KMS-11 (cell line): ENCODE measurements at regions not wholly inside any gene's neighbourhood (a gene's known extent, or its start where the extent isn't known, plus 50 kb on each side); places are given as distances from the start of the nearest gene placed in this dataset.

Experiments
- H2AFZ ChIP-seq: fragments of 200-600 bp; sonication (generic); 2 replicates; pipeline ENCODE4 v1.6.1; 2016; ENCODE audit warnings: antibody characterized with exemption, mixed run types, low read depth
- H3K27ac ChIP-seq: fragments of 200-600 bp; sonication (generic); 2 replicates; pipeline ENCODE4 v1.6.1; 2016; ENCODE audit warnings: mild to moderate bottlenecking, mixed run types
- H3K27me3 ChIP-seq: fragments of 200-600 bp; sonication (generic); 2 replicates; pipeline ENCODE4 v1.6.1; 2017; ENCODE audit warnings: mild to moderate bottlenecking, low read depth, mixed run types, moderate library complexity; ENCODE audit not compliant: insufficient read depth
- H3K36me3 ChIP-seq: fragments of 200-600 bp; sonication (generic); 2 replicates; pipeline ENCODE4 v1.6.1; 2017; ENCODE audit warnings: mild to moderate bottlenecking, mixed run types; ENCODE audit not compliant: insufficient read depth
- H3K4me1 ChIP-seq: fragments of 200-600 bp; sonication (generic); 2 replicates; pipeline ENCODE4 v1.6.1; 2016; ENCODE audit warnings: mild to moderate bottlenecking, low read depth, mixed run types; ENCODE audit not compliant: poor library complexity, severe bottlenecking
- H3K4me2 ChIP-seq: fragments of 200-600 bp; sonication (generic); 2 replicates; pipeline ENCODE4 v1.7.0; 2016; ENCODE audit warnings: mild to moderate bottlenecking, mixed run types
- H3K4me3 ChIP-seq: fragments of 200-600 bp; sonication (generic); IDR thresholded peaks from 2 replicates; pipeline ENCODE4 v1.6.1; 2017; ENCODE audit warnings: low read depth, low read length, mixed read lengths; ENCODE audit not compliant: insufficient read depth
- H3K79me2 ChIP-seq: fragments of 200-600 bp; sonication (generic); 2 replicates; pipeline ENCODE4 v1.6.1; 2016; ENCODE audit warnings: low read depth, mixed run types; ENCODE audit not compliant: insufficient read depth
- H3K9ac ChIP-seq: fragments of 200-600 bp; sonication (generic); 2 replicates; pipeline ENCODE4 v1.6.1; 2016; ENCODE audit warnings: mild to moderate bottlenecking, mixed run types
- H4K20me1 ChIP-seq: fragments of 200-600 bp; sonication (generic); 2 replicates; pipeline ENCODE4 v1.6.1; 2016; ENCODE audit warnings: mild to moderate bottlenecking, mixed run types; ENCODE audit not compliant: insufficient read depth
- TF ChIP-seq, protein P1 (sequence below): fragments of 200-600 bp; sonication (generic); conservative IDR thresholded peaks from 2 replicates; pipeline ENCODE4 v1.6.1; 2017; ENCODE audit warnings: low read depth, mild to moderate bottlenecking, antibody characterized with exemption, low read length, moderate library complexity, mixed read lengths

DNA sequence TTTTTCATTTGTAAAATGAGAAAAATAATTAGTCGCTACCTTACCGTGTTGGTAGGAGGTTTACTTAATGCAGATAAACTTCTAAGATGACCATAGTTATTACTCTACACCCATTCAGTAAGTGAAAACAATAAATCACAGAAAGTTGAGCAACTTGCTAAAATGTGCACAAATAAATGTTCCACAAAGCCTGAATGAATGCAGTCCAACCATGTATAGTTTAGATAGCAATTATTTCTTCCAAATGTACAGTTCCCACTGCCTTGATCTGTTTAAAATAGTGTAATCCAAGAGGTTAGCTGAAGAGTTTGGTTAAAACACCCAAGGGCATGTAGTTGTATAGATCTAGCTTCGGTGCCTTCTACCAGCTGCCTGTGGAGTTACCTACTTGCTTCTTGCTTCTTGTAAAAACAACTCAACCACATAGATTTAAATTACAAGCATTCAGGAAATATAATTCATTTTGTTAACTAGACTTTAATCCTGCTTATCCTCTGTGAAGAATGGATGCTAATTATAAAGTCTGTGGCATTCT, 106.3 kb upstream of the CARD18 start:
- no peak overlapping the region for H3K9ac ChIP-seq
- H3K27me3 ChIP-seq = no peaks in the 10 kb centered on the region
- no peaks in the 10 kb centered on the region for H3K79me2 ChIP-seq
- TF ChIP-seq, protein P1, sequence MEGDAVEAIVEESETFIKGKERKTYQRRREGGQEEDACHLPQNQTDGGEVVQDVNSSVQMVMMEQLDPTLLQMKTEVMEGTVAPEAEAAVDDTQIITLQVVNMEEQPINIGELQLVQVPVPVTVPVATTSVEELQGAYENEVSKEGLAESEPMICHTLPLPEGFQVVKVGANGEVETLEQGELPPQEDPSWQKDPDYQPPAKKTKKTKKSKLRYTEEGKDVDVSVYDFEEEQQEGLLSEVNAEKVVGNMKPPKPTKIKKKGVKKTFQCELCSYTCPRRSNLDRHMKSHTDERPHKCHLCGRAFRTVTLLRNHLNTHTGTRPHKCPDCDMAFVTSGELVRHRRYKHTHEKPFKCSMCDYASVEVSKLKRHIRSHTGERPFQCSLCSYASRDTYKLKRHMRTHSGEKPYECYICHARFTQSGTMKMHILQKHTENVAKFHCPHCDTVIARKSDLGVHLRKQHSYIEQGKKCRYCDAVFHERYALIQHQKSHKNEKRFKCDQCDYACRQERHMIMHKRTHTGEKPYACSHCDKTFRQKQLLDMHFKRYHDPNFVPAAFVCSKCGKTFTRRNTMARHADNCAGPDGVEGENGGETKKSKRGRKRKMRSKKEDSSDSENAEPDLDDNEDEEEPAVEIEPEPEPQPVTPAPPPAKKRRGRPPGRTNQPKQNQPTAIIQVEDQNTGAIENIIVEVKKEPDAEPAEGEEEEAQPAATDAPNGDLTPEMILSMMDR = no peak
- no peak overlapping the region for H2AFZ ChIP-seq
- no peak overlapping the region for H3K4me2 ChIP-seq
- no peaks in the 10 kb centered on the region for H3K4me1 ChIP-seq
- no peaks in the 10 kb centered on the region for H4K20me1 ChIP-seq
- no peaks in the 10 kb centered on the region for H3K36me3 ChIP-seq
- no peak overlapping the region for H3K27ac ChIP-seq
- H3K4me3 ChIP-seq = no peak overlapping the region

GRCh38 chr11:105244160-105244825, 104.7 kb upstream of the CARD18 start:
- Histone ChIP-seq H3K27ac (0 out of 2 replicates have a peak overlapping the region, but pooled peaks have one; percentile 26), H3K27me3 (no peaks in the 10 kb centered on the region), H3K4me2 (peak overlapping the region; percentile 17; the same call in 1 of the 2 replicates), H3K79me2 (no peaks in the 10 kb centered on the region), H3K4me1 (no peaks in the 10 kb centered on the region), H3K4me3 (no peak overlapping the region), H3K36me3 (no peaks in the 10 kb centered on the region), H2AFZ (no peak overlapping the region), H3K9ac (no peak overlapping the region), H4K20me1 (no peaks in the 10 kb centered on the region)
- TF ChIP-seq, protein P1 = no peak

- Histone ChIP-seq H3K9ac (no peak overlapping the region), H4K20me1 (no peaks in the 10 kb centered on the region), H3K27ac (no peak overlapping the region), H3K27me3 (no peaks in the 10 kb centered on the region), H3K79me2 (no peaks in the 10 kb centered on the region), H3K4me1 (no peaks in the 10 kb centered on the region), H3K4me2 (no peak overlapping the region), H2AFZ (no peak overlapping the region), H3K36me3 (no peaks in the 10 kb centered on the region), H3K4me3 (no peak overlapping the region)
- TF ChIP-seq, protein P1 = no peak
Measured at GRCh38 chr11:105241136-105241535, 101.6 kb upstream of the CARD18 start.

DNA sequence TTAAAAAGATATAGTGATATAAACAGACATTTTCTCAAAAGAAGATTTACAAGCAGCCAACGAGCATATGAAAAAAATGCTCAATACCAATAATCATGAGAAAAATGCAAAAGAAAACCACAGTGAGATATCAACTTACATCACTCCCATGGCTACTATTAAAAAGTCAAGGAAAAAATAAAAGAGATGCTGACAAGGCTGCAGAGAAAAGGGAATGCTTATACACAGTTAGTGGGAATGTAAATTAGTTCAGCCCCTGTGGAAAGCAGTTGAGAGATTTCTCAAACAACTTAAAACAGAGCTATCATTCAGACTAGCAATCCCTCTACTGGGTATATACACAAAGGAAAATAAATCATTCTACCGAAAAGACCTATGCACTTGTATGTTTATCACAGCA, 97.1 kb upstream of the CARD18 start:
- H2AFZ ChIP-seq = no peak overlapping the region
- no peaks in the 10 kb centered on the region for H3K27me3 ChIP-seq
- H3K9ac ChIP-seq = no peak overlapping the region
- TF ChIP-seq, protein P1 = no peak
- no peak overlapping the region for H3K27ac ChIP-seq
- no peaks in the 10 kb centered on the region for H3K79me2 ChIP-seq
- no peak overlapping the region for H3K4me3 ChIP-seq
- H3K36me3 ChIP-seq = no peaks in the 10 kb centered on the region
- H3K4me1 ChIP-seq = no peaks in the 10 kb centered on the region
- no peaks in the 10 kb centered on the region for H4K20me1 ChIP-seq
- H3K4me2 ChIP-seq = no peak overlapping the region
